T47D (cell line): ENCODE measurements at regions not wholly inside any gene's neighbourhood (a gene's known extent, or its start where the extent isn't known, plus 50 kb on each side); places are given as distances from the start of the nearest gene placed in this dataset.

ENCODE experiments used
- DNase-seq, 2 experiments: peaks; one replicate each; pipeline versions ENCODE4 v3.0.0 to v3.0.0-alpha.2; 2011 to 2012; ENCODE audit warnings: low read depth in 1 of 2, low spot score in 1 of 2
- JUND ChIP-seq: IDR thresholded peaks from 2 replicates; pipeline ENCODE4 v1.6.1; 2012; ENCODE audit warnings: low read depth
- in situ Hi-C: cut with HindIII; loops from 2 replicates; pipeline ENCODE4 v1.10.0; 2016; ENCODE audit warnings: low sequenced_read_pairs, low pct_unique_long_range_greater_than_20kb

GRCh38 chr2:169426069-169426663, 53.1 kb upstream of the BBS5 start:
- in situ Hi-C loops = no loop called here
- TF ChIP-seq JUND = no peak
- DNase-seq = peak in 1 of 2 experiments; percentile 7

- no peak for DNase-seq
- in situ Hi-C loops = no loop called here
- TF ChIP-seq JUND = no peak
These were observed 57.2 kb upstream of the BBS5 start for GRCh38 chr2:169422120-169422519.

GRCh38 chr2:169415233-169415748, 53.0 kb upstream of the LRP2 start:
- DNase-seq = no peak
- in situ Hi-C loops = no loop called here
- TF ChIP-seq JUND = no peak
